Daoy (cell line): ENCODE measurements at regions not wholly inside any gene's neighbourhood (a gene's known extent, or its start where the extent isn't known, plus 50 kb on each side); places are given as distances from the start of the nearest gene placed in this dataset.

Experiments
- DNase-seq: peaks from one replicate; pipeline ENCODE4 v3.0.0-alpha.2; 2015; ENCODE audit warnings: low read depth

DNA sequence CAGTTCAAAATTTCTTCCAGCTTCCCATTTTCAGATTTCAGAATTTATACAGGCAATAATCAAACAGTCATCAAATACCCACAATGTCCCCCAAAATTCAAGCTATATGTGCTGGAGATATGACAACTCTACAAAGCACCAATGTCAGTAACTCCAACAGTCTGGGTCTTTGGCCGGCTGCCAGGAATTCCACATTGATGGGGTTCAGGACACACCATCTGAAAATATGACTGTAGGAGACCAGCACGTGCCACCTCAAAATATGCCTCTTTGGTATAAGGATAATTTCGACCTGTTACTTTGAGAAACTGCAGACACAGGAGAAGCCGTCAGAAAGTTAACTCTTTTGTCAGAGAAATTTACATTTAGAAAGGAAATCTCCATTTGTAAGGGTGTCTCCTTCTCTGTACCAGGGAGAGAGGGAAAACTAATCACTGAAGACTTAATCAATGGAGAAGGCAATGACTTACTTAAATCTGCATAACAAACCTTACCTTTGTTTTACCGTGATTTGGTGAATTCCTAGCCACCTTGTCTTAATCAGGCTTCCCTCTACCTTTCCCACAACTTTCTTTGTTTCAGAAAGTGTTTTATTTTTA lies 594.3 kb upstream of the CDH5 start:
- no peak for DNase-seq

DNA sequence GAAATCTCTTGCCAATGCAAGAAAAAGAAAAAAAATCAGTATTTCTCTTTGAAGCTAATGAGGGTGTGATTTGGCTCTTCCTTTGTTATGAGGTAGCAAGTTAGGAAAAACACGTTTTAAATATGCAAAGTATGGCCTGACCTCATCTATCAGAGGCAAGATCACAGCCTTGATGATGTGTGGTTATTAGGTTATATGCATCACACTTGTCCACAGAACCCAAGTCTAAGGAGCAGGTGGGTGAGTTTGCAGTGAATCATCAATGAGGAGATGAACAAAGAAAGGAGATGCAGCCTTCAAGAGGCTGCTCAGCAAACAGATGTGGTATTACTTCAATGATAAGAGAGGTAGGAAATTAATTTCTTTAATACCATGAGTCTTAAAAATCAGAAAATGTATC lies 594.8 kb upstream of the CDH5 start:
- DNase-seq: no peak

DNA sequence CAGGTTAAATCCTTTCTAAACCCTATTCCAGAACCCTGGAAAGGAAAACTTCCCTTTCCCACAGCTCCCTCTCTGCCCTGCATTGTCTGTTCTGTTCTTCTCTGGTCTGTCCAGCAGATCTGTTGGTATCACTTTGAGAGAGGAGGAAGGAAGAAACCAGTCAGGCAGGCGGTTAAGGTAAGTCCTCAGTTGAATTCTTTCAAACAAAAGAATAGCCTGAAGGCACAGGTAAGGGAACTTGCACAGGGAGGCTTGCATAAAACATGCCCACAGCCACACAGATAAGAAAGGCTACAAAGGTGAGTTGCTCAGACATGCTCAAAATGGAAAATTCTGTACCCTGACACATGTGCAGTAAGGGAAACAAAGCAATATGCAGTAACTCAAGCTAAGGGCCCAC lies 595.7 kb upstream of the CDH5 start:
- no peak for DNase-seq

GRCh38 chr16:65769776-65770438 lies 596.6 kb upstream of the CDH5 start:
- peak; percentile 30 for DNase-seq

DNA sequence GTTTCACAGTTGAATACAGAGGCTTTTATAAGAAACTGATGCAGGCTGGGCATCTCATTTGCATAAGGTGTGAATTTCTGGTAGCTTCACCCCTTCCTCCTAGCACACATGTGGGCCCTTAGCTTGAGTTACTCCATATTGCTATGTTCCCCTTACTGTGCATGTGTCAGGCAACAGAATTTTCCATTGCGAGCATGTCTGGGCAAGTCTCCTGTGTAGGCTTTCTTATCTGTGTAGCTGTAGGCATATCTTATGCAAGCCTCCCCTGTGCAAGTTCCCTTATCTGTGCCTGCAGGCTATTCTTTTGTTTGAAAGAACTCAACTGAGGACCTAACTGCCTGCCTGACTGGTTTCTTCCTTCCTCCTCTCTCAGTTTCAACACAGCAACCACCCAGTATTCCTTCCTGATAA lies 597.4 kb upstream of the CDH5 start:
- no peak for DNase-seq

DNA sequence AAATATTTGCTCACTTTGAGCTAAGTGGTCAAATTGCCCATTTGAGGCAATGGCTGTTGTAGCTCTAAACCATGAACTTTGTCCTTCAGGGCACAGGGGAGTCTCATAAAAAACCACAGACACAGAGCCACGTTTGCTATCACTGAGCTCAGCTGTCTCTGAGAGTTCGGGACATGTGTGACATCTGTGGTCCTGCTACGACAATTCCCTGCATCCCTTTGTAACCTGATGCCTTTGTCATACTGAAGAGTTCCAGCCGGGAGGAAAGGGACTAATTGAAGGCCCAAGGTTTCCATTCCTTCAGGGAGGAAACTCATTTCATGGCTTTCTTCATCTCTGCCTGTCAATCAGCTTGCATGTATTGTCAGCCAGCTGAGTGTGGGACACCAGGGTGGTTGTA lies 599.4 kb upstream of the CDH5 start:
- DNase-seq: no peak

- DNase-seq: no peak
Measured at GRCh38 chr16:65763640-65764305, 602.7 kb upstream of the CDH5 start.

DNA sequence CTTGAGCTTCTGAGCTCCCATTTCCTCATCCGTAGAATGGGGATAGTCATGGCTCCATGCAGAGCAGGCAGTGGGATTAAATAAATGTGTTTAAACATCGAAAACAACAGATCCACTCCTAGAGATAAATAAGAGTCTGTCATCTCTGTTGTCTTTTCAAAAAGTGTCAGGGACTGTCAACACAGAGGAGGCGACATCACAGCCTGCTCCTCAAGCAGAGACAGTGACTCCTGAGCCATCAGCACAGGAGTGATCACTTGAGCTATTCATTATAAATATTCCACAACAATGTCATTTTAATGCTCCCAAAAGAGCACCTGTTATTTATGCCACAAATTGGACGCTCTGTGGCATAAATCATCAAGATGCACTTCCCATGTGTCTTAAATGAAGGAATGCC lies 605.6 kb upstream of the CDH5 start:
- no peak for DNase-seq

- no peak for DNase-seq
Measured at GRCh38 chr16:65758620-65759019, 607.9 kb upstream of the CDH5 start.

DNA sequence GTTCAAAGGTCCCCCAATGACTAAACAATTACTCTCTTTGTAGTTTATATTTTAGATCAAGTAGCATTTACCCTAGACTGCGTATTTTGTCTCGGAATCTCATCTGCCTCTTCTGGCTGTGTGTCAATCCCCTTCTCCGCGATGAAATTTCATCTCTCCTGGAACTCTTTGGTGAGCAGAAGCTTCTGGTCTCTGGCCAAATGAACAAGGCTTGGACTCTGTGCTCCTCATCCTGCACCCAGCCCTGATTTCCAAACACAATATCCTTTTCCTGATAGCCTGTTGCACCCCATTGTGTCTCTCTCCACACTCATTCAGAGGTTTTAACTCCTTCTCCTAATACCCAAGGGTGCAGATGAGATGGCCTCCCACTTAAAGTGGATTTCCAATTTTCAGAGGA lies 609.4 kb upstream of the CDH5 start:
- no peak for DNase-seq

GRCh38 chr16:65756163-65756562 lies 610.3 kb upstream of the CDH5 start:
- no peak for DNase-seq

GRCh38 chr16:65754820-65755691 lies 611.4 kb upstream of the CDH5 start:
- no peak for DNase-seq

DNA sequence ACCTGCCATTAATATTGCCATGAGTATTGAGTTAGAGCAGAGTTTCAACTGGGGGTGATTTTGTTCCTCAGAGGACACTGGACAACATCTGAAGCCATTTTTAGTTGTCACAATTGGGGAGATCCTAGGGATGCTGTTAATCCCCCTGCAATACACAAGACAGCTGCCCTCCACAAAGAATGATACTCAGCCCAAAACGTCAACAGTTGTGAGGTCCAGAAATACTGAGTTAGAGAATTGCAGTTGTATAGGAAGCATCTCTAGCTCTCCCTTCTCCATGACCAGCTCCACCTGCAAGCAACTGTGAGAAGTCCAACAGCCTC lies 614.0 kb upstream of the CDH5 start:
- no peak for DNase-seq

- DNase-seq: no peak
Measured at GRCh38 chr16:65751622-65752521, 614.6 kb upstream of the CDH5 start.

- DNase-seq: no peak
Measured at GRCh38 chr16:65749506-65749905, 617.0 kb upstream of the CDH5 start.

- no peak for DNase-seq
Measured at GRCh38 chr16:65746941-65747340, 619.5 kb upstream of the CDH5 start.

DNA sequence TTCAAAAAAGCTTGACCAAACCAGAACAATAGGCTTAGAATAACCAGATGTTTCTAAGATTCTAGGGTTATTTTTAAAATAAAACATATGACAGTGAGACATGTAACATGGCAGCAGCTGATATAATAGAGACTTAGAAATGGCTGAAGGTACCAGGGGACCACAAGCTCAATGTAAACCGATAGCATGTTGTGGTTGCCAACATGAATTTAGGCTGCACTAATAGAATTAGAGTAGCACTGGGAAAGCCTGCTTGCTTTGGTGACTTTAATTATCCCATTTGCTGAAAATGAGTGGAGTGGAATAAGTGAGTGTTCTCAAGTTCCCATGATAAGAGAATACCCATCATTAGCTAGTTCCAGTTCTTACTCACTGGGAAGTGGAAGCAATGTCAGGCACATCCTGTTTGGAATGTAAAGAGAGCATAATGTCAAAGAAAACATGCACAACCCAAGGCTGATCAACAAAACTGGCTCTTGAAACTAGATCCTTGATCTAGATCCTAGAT lies 621.2 kb upstream of the CDH5 start:
- DNase-seq: no peak

DNA sequence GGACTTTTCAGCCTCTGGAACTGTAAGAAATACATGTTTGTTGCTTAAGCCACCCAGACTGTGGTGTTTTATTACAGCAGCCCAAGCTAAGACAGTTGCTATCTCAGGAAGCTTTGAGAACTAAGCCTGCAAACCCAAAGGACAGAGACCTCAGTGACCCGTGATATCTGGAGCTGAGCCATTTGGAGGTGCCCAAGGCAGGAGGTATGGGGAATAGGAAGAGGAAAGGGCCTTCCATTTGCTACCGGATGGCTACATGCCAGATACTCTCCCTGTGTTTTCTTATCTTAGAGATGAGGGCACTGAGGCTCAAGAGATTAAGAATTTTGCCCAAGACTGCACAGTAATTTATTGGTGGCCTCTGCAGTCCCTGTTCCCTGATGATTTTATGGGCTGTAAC lies 622.1 kb upstream of the CDH5 start:
- DNase-seq: no peak

DNA sequence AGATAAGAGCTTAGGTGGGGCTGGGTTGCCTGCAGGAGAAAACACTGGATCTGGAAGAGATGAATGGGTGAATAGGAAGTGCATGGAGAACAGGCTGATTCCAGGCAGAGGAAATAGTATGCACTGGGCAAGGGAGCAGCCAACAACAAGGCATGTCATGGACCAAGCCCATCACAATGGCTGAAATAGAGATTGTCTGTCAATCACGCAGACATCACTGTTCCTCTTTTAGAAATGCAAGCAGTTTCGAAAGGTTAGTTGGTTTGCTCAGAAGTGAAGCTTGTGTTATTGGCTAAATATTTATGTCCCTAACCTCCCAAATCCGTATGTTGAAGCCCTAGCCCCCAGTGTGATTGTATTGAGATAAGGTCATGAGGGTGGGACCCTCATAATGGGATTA lies 621.7 kb upstream of the CDH11 start:
- no peak for DNase-seq

GRCh38 chr16:65740711-65741110 lies 618.8 kb upstream of the CDH11 start:
- no peak for DNase-seq

DNA sequence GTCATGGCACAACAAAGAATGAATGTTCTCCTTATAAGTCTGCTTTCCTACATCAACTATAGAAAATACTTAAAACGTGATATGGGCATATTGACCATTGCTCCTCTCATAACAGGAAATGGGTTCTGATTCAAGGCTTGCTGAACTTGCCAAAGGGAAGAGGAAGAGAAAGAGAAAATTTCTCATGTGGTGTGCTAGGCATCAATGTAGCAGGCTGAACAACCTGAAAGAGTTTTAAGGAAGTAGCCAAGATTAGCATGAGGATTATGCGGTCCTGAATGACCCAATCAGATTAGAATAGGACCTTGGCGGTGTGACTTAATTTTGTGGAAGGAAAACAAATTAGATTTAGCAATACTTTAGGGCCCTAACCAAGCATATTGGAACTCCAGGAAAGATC lies 617.7 kb upstream of the CDH11 start:
- DNase-seq: no peak
